ENCODE measurements at regions not wholly inside any gene's neighbourhood (a gene's known extent, or its start where the extent isn't known, plus 50 kb on each side); places are given as distances from the start of the nearest gene placed in this dataset.

- H3K27ac ChIP-seq (ENCODE audit: insufficient read depth in 1 of 2, low read depth in 1 of 2, low read length in 2 of 2, poor library complexity in 1 of 2, severe bottlenecking in 2 of 2): no peak overlapping the region
- ChIA-PET CTCF (interaction anchor here (1.1 kb wide), 1 partner anchor 12 kb away, joined by 3 read pairs; no protein-coding TSS in a partner anchor), POLR2A (no interaction called here)
- H3K36me3 ChIP-seq (ENCODE audit: control insufficient read depth in 4 of 4, insufficient read depth in 4 of 4, low read length in 3 of 4): no peaks in the 10 kb centered on the region
- no peak overlapping the region for H3K4me3 ChIP-seq (ENCODE audit: control insufficient read depth in 1 of 7, extremely low read depth in 1 of 7, insufficient read depth in 4 of 7, low read depth in 2 of 7, low read length in 6 of 7)
- no peaks in the 10 kb centered on the region for H3K9me3 ChIP-seq (ENCODE audit: control extremely low read depth in 1 of 5, control insufficient read depth in 4 of 5, insufficient read depth in 2 of 5, low read depth in 1 of 5, low read length in 4 of 5)
- no peak for DNase-seq
- no peaks in the 10 kb centered on the region for H3K27me3 ChIP-seq (replicated peaks in 2 of 5; ENCODE audit: control insufficient read depth in 4 of 5, insufficient read depth in 5 of 5, low read length in 4 of 5)
- WGBS (ENCODE audit: insufficient coverage): 89% methylated on average over 1 of the region's 3 CpGs
- no peaks in the 10 kb centered on the region for H3K4me1 ChIP-seq (ENCODE audit: control extremely low read depth in 1 of 4, control insufficient read depth in 4 of 4, insufficient read depth in 4 of 4, low read length in 3 of 4)
Measured at GRCh38 chr2:144654523-144654922, 134.6 kb upstream of the ZEB2 start.

- POLR2A ChIA-PET: no interaction called here
- CTCF ChIA-PET: interaction anchor here (0.7 to 1.6 kb wide), 4 partner anchors 9 to 968 kb away, joined by 3 to 5 read pairs (median 4); no protein-coding TSS in a partner anchor
- Histone ChIP-seq H3K36me3 (ENCODE audit: control insufficient read depth in 4 of 4, insufficient read depth in 4 of 4, low read length in 3 of 4) (no peaks in the 10 kb centered on the region), H3K9me3 (ENCODE audit: control extremely low read depth in 1 of 5, control insufficient read depth in 4 of 5, insufficient read depth in 2 of 5, low read depth in 1 of 5, low read length in 4 of 5) (peaks cover 0 to 2% (median 0%) of the 10 kb centered on the region in 5 experiments), H3K4me1 (ENCODE audit: control extremely low read depth in 1 of 4, control insufficient read depth in 4 of 4, insufficient read depth in 4 of 4, low read length in 3 of 4) (no peaks in the 10 kb centered on the region), H3K4me3 (ENCODE audit: control insufficient read depth in 1 of 7, extremely low read depth in 1 of 7, insufficient read depth in 4 of 7, low read depth in 2 of 7, low read length in 6 of 7) (no peak overlapping the region), H3K27me3 (replicated peaks in 2 of 5; ENCODE audit: control insufficient read depth in 4 of 5, insufficient read depth in 5 of 5, low read length in 4 of 5) (no peaks in the 10 kb centered on the region), H3K27ac (ENCODE audit: insufficient read depth in 1 of 2, low read depth in 1 of 2, low read length in 2 of 2, poor library complexity in 1 of 2, severe bottlenecking in 2 of 2) (no peak overlapping the region)
- WGBS (ENCODE audit: insufficient coverage): 98% methylated on average over 6 of the region's 6 CpGs
- DNase-seq: no peak
Measured at GRCh38 chr2:144650907-144651306, 131.0 kb upstream of the ZEB2 start.

GRCh38 chr2:144648837-144649465 is 129.0 kb upstream of the ZEB2 start:
- CTCF ChIA-PET: no interaction called here
- Histone ChIP-seq H3K27me3 (replicated peaks in 2 of 5; ENCODE audit: control insufficient read depth in 4 of 5, insufficient read depth in 5 of 5, low read length in 4 of 5) (no peaks in the 10 kb centered on the region), H3K36me3 (ENCODE audit: control insufficient read depth in 4 of 4, insufficient read depth in 4 of 4, low read length in 3 of 4) (no peaks in the 10 kb centered on the region), H3K9me3 (ENCODE audit: control extremely low read depth in 1 of 5, control insufficient read depth in 4 of 5, insufficient read depth in 2 of 5, low read depth in 1 of 5, low read length in 4 of 5) (peaks cover 0 to 2% (median 0%) of the 10 kb centered on the region in 5 experiments), H3K4me1 (ENCODE audit: control extremely low read depth in 1 of 4, control insufficient read depth in 4 of 4, insufficient read depth in 4 of 4, low read length in 3 of 4) (no peaks in the 10 kb centered on the region), H3K27ac (ENCODE audit: insufficient read depth in 1 of 2, low read depth in 1 of 2, low read length in 2 of 2, poor library complexity in 1 of 2, severe bottlenecking in 2 of 2) (no peak overlapping the region), H3K4me3 (ENCODE audit: control insufficient read depth in 1 of 7, extremely low read depth in 1 of 7, insufficient read depth in 4 of 7, low read depth in 2 of 7, low read length in 6 of 7) (no peak overlapping the region)
- POLR2A ChIA-PET: no interaction called here
- DNase-seq: no peak
- 95% methylated on average over 9 of the region's 13 CpGs for WGBS (ENCODE audit: insufficient coverage)

GRCh38 chr2:144645083-144645778 is 125.3 kb upstream of the ZEB2 start:
- ChIA-PET POLR2A (no interaction called here), CTCF (interaction anchor here (1.4 kb wide), 1 partner anchor 37 kb away, joined by 6 read pairs; no protein-coding TSS in a partner anchor)
- peak in 2 of 3 donors; percentile 17 to 28 for DNase-seq
- Histone ChIP-seq H3K36me3 (ENCODE audit: control insufficient read depth in 4 of 4, insufficient read depth in 4 of 4, low read length in 3 of 4) (no peaks in the 10 kb centered on the region), H3K4me1 (ENCODE audit: control extremely low read depth in 1 of 4, control insufficient read depth in 4 of 4, insufficient read depth in 4 of 4, low read length in 3 of 4) (no peaks in the 10 kb centered on the region), H3K4me3 (ENCODE audit: control insufficient read depth in 1 of 7, extremely low read depth in 1 of 7, insufficient read depth in 4 of 7, low read depth in 2 of 7, low read length in 6 of 7) (no peak overlapping the region), H3K27me3 (replicated peaks in 2 of 5; ENCODE audit: control insufficient read depth in 4 of 5, insufficient read depth in 5 of 5, low read length in 4 of 5) (no peaks in the 10 kb centered on the region), H3K9me3 (ENCODE audit: control extremely low read depth in 1 of 5, control insufficient read depth in 4 of 5, insufficient read depth in 2 of 5, low read depth in 1 of 5, low read length in 4 of 5) (peaks cover 0 to 2% (median 0%) of the 10 kb centered on the region in 5 experiments), H3K27ac (ENCODE audit: insufficient read depth in 1 of 2, low read depth in 1 of 2, low read length in 2 of 2, poor library complexity in 1 of 2, severe bottlenecking in 2 of 2) (no peak overlapping the region)
- WGBS (ENCODE audit: insufficient coverage): 97% methylated on average over 3 of the region's 3 CpGs

GRCh38 chr2:144644549-144644948 is 124.6 kb upstream of the ZEB2 start:
- CTCF ChIA-PET: no interaction called here
- Histone ChIP-seq H3K4me1 (ENCODE audit: control extremely low read depth in 1 of 4, control insufficient read depth in 4 of 4, insufficient read depth in 4 of 4, low read length in 3 of 4) (no peaks in the 10 kb centered on the region), H3K27ac (ENCODE audit: insufficient read depth in 1 of 2, low read depth in 1 of 2, low read length in 2 of 2, poor library complexity in 1 of 2, severe bottlenecking in 2 of 2) (no peak overlapping the region), H3K27me3 (replicated peaks in 2 of 5; ENCODE audit: control insufficient read depth in 4 of 5, insufficient read depth in 5 of 5, low read length in 4 of 5) (no peaks in the 10 kb centered on the region), H3K9me3 (ENCODE audit: control extremely low read depth in 1 of 5, control insufficient read depth in 4 of 5, insufficient read depth in 2 of 5, low read depth in 1 of 5, low read length in 4 of 5) (peaks cover 0 to 2% (median 0%) of the 10 kb centered on the region in 5 experiments), H3K36me3 (ENCODE audit: control insufficient read depth in 4 of 4, insufficient read depth in 4 of 4, low read length in 3 of 4) (no peaks in the 10 kb centered on the region), H3K4me3 (ENCODE audit: control insufficient read depth in 1 of 7, extremely low read depth in 1 of 7, insufficient read depth in 4 of 7, low read depth in 2 of 7, low read length in 6 of 7) (no peak overlapping the region)
- WGBS (ENCODE audit: insufficient coverage): 100% methylated on average over 1 of the region's 3 CpGs
- no peak for DNase-seq
- POLR2A ChIA-PET: no interaction called here

GRCh38 chr2:144643537-144644336 is 123.8 kb upstream of the ZEB2 start:
- WGBS (ENCODE audit: insufficient coverage): 96% methylated on average over 4 of the region's 6 CpGs
- Histone ChIP-seq H3K9me3 (ENCODE audit: control extremely low read depth in 1 of 5, control insufficient read depth in 4 of 5, insufficient read depth in 2 of 5, low read depth in 1 of 5, low read length in 4 of 5) (peaks cover 0 to 2% (median 0%) of the 10 kb centered on the region in 5 experiments), H3K27me3 (replicated peaks in 2 of 5; ENCODE audit: control insufficient read depth in 4 of 5, insufficient read depth in 5 of 5, low read length in 4 of 5) (no peaks in the 10 kb centered on the region), H3K4me3 (ENCODE audit: control insufficient read depth in 1 of 7, extremely low read depth in 1 of 7, insufficient read depth in 4 of 7, low read depth in 2 of 7, low read length in 6 of 7) (no peak overlapping the region), H3K4me1 (ENCODE audit: control extremely low read depth in 1 of 4, control insufficient read depth in 4 of 4, insufficient read depth in 4 of 4, low read length in 3 of 4) (no peaks in the 10 kb centered on the region), H3K36me3 (ENCODE audit: control insufficient read depth in 4 of 4, insufficient read depth in 4 of 4, low read length in 3 of 4) (no peaks in the 10 kb centered on the region), H3K27ac (ENCODE audit: insufficient read depth in 1 of 2, low read depth in 1 of 2, low read length in 2 of 2, poor library complexity in 1 of 2, severe bottlenecking in 2 of 2) (no peak overlapping the region)
- CTCF ChIA-PET: interaction anchor here (1.3 to 1.6 kb wide), 2 partner anchors 11 to 12 kb away, joined by 3 to 4 read pairs; no protein-coding TSS in a partner anchor
- POLR2A ChIA-PET: no interaction called here
- no peak for DNase-seq

All from common myeloid progenitor, CD34-positive (primary cell).